Trophoblast cell (in vitro differentiated cells and primary cell): ENCODE measurements at regions not wholly inside any gene's neighbourhood (a gene's known extent, or its start where the extent isn't known, plus 50 kb on each side); places are given as distances from the start of the nearest gene placed in this dataset.

ENCODE experiments used
- DNase-seq, 2 donors: peaks; one replicate each; pipeline ENCODE4 v3.0.0-alpha.2; 2016
- H2AFZ ChIP-seq: 2 replicates; pipeline ENCODE4 v1.6.1; 2013; ENCODE audit warnings: low read length, moderate library complexity, mild to moderate bottlenecking; ENCODE audit not compliant: insufficient read depth, poor library complexity
- H2AK5ac ChIP-seq: 2 replicates; pipeline ENCODE4 v1.6.1; 2013; ENCODE audit warnings: mild to moderate bottlenecking, low read length
- H2BK120ac ChIP-seq: 2 replicates; pipeline ENCODE4 v1.6.1; 2013; ENCODE audit warnings: low read length, mild to moderate bottlenecking, moderate library complexity; ENCODE audit not compliant: insufficient read depth, poor library complexity
- H2BK12ac ChIP-seq: 2 replicates; pipeline ENCODE4 v1.6.1; 2013; ENCODE audit warnings: mild to moderate bottlenecking, low read length, moderate library complexity
- H2BK5ac ChIP-seq: 2 replicates; pipeline ENCODE4 v1.6.1; 2013; ENCODE audit warnings: low read length, low read depth, moderate library complexity, mild to moderate bottlenecking; ENCODE audit not compliant: poor library complexity
- H3K14ac ChIP-seq: 2 replicates; pipeline ENCODE4 v1.6.1; 2013; ENCODE audit warnings: mild to moderate bottlenecking, low read length
- H3K18ac ChIP-seq: 2 replicates; pipeline ENCODE4 v1.6.1; 2013; ENCODE audit warnings: mild to moderate bottlenecking, low read length
- H3K23ac ChIP-seq: 2 replicates; pipeline ENCODE4 v1.6.1; 2013; ENCODE audit warnings: low read length
- H3K27ac ChIP-seq: 2 replicates; pipeline ENCODE4 v1.5.1; 2013; ENCODE audit warnings: low read depth, mild to moderate bottlenecking, inconsistent platforms, low read length, moderate library complexity
- H3K27me3 ChIP-seq: 2 replicates; pipeline ENCODE4 v1.6.1; 2013; ENCODE audit warnings: inconsistent platforms, mild to moderate bottlenecking, low read length, moderate library complexity; ENCODE audit not compliant: insufficient read depth
- H3K36me3 ChIP-seq, 2 experiments: 1 replicate in 1 of 2; 2 replicates in 1 of 2; pipeline ENCODE4 v1.6.1; 2013; ENCODE audit warnings: low read length in 2 of 2, mild to moderate bottlenecking in 2 of 2, moderate library complexity in 1 of 2; ENCODE audit not compliant: insufficient read depth in 2 of 2, control insufficient read depth in 1 of 2
- H3K4ac ChIP-seq: 2 replicates; pipeline ENCODE4 v1.6.1; 2013; ENCODE audit warnings: low read depth, mild to moderate bottlenecking, low read length, moderate library complexity
- H3K4me1 ChIP-seq, 2 experiments: 1 replicate in 1 of 2; 2 replicates in 1 of 2; pipeline ENCODE4 v1.6.1; 2013; ENCODE audit warnings: low read length in 2 of 2, mild to moderate bottlenecking in 2 of 2, moderate library complexity in 1 of 2; ENCODE audit not compliant: insufficient read depth in 2 of 2, control insufficient read depth in 1 of 2
- H3K4me2 ChIP-seq: 2 replicates; pipeline ENCODE4 v1.6.1; 2013; ENCODE audit warnings: inconsistent platforms, mild to moderate bottlenecking, low read length, moderate library complexity
- H3K4me3 ChIP-seq: 2 replicates; pipeline ENCODE4 v1.5.1; 2013; ENCODE audit warnings: mild to moderate bottlenecking, low read depth, low read length, inconsistent platforms
- H3K79me1 ChIP-seq: one replicate; pipeline ENCODE4 v1.6.1; 2013; ENCODE audit warnings: low read length
- H3K79me2 ChIP-seq: 2 replicates; pipeline ENCODE4 v1.6.1; 2013; ENCODE audit warnings: low read length, mild to moderate bottlenecking; ENCODE audit not compliant: control insufficient read depth, insufficient read depth, poor library complexity
- H3K9ac ChIP-seq: 2 replicates; pipeline ENCODE4 v1.6.1; 2013; ENCODE audit warnings: mild to moderate bottlenecking, low read length
- H3K9me3 ChIP-seq: 2 replicates; pipeline ENCODE4 v1.6.1; 2013; ENCODE audit warnings: low read depth, mild to moderate bottlenecking, control low read depth, inconsistent platforms, low read length; ENCODE audit not compliant: insufficient read depth
- H4K12ac ChIP-seq: 2 replicates; pipeline ENCODE4 v1.6.1; 2013; ENCODE audit warnings: low read depth, mild to moderate bottlenecking, low read length, moderate library complexity
- H4K8ac ChIP-seq: 2 replicates; pipeline ENCODE4 v1.6.1; 2013; ENCODE audit warnings: low read depth, mild to moderate bottlenecking, low read length, moderate library complexity
- H4K91ac ChIP-seq: one replicate; pipeline ENCODE4 v1.6.1; 2013; ENCODE audit warnings: low read depth, mild to moderate bottlenecking, low read length, moderate library complexity
- WGBS: extraction: QIAGEN DNeasy Blood & Tissue Kit; methylation state at CpG from one replicate; pipeline ENCODE4 v1.1.7; 2013; ENCODE audit warnings: missing lambda C conversion rate; ENCODE audit not compliant: insufficient read length, insufficient coverage; ENCODE audit errors: extremely low coverage; 5-methylcytosine and 5-hydroxymethylcytosine counted together

GRCh38 chr18:45260125-45260524 is 355.2 kb upstream of the SLC14A2 start:
- Histone ChIP-seq H2BK5ac (no peak overlapping the region), H3K23ac (no peak overlapping the region), H3K9ac (no peak overlapping the region), H3K4me3 (no peak overlapping the region), H2AFZ (no peak overlapping the region), H3K27ac (no peak overlapping the region), H3K27me3 (no peaks in the 10 kb centered on the region), H3K36me3 (no peaks in the 10 kb centered on the region), H3K4ac (no peak overlapping the region), H2AK5ac (no peak overlapping the region), H3K14ac (no peak overlapping the region), H2BK12ac (no peak overlapping the region), H3K9me3 (no peaks in the 10 kb centered on the region), H4K8ac (no peak overlapping the region), H3K18ac (no peak overlapping the region), H4K91ac (no peak overlapping the region), H3K79me2 (no peaks in the 10 kb centered on the region), H3K79me1 (no peaks in the 10 kb centered on the region), H4K12ac (no peak overlapping the region), H2BK120ac (no peak overlapping the region), H3K4me2 (no peak overlapping the region), H3K4me1 (no peaks in the 10 kb centered on the region)
- no peak for DNase-seq
- WGBS, result no CpG with 5 or more reads among the region's 1 CpG

- no peak overlapping the region for H2BK5ac ChIP-seq
- H3K79me1 ChIP-seq, result no peaks in the 10 kb centered on the region
- H3K79me2 ChIP-seq, result no peaks in the 10 kb centered on the region
- H3K4ac ChIP-seq, result no peak overlapping the region
- no peak for DNase-seq
- H3K9ac ChIP-seq, result no peak overlapping the region
- no peaks in the 10 kb centered on the region for H3K9me3 ChIP-seq
- no peak overlapping the region for H3K14ac ChIP-seq
- no peak overlapping the region for H4K12ac ChIP-seq
- no peak overlapping the region for H2AFZ ChIP-seq
- no peak overlapping the region for H2BK120ac ChIP-seq
- H3K27me3 ChIP-seq, result no peaks in the 10 kb centered on the region
- no peak overlapping the region for H4K91ac ChIP-seq
- WGBS, result no CpG with 5 or more reads among the region's 3 CpGs
- H3K36me3 ChIP-seq, result no peaks in the 10 kb centered on the region
- H3K27ac ChIP-seq, result no peak overlapping the region
- H2BK12ac ChIP-seq, result no peak overlapping the region
- no peak overlapping the region for H3K4me3 ChIP-seq
- H2AK5ac ChIP-seq, result no peak overlapping the region
- H3K4me2 ChIP-seq, result no peak overlapping the region
- no peak overlapping the region for H3K18ac ChIP-seq
- H3K4me1 ChIP-seq, result peaks cover 0 to 4% of the 10 kb centered on the region in 2 experiments
- H3K23ac ChIP-seq, result no peak overlapping the region
- no peak overlapping the region for H4K8ac ChIP-seq
These were observed 349.3 kb upstream of the SLC14A2 start for GRCh38 chr18:45266023-45266422.

DNA sequence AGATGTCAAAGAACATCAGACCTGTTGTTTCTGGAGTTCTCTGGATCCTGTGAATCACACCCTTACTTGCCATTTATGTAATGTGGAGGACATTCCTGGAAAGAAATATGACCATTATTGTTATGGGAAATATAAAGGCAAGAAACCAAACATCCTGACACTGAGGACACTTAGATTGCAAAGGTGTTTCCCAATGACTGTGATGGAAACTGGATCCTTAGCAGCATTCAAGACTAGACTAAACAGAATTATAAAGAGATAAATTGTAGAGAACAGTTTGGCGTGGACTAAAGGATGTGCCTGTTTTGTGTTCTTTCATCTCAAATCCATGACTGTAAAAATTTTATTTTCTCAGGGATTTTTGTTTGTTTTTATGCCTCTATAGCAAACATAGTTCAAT is 347.7 kb upstream of the SLC14A2 start:
- WGBS, result no CpG with 5 or more reads among the region's 1 CpG
- Histone ChIP-seq H3K4me1 (peaks cover 0 to 4% of the 10 kb centered on the region in 2 experiments), H3K14ac (no peak overlapping the region), H3K79me1 (no peaks in the 10 kb centered on the region), H4K8ac (no peak overlapping the region), H2BK12ac (no peak overlapping the region), H3K9ac (no peak overlapping the region), H3K27ac (no peak overlapping the region), H3K23ac (no peak overlapping the region), H4K91ac (no peak overlapping the region), H3K27me3 (no peaks in the 10 kb centered on the region), H3K9me3 (no peaks in the 10 kb centered on the region), H3K79me2 (no peaks in the 10 kb centered on the region), H3K4ac (no peak overlapping the region), H2BK5ac (no peak overlapping the region), H3K4me3 (no peak overlapping the region), H2AFZ (no peak overlapping the region), H3K18ac (no peak overlapping the region), H2BK120ac (no peak overlapping the region), H3K4me2 (no peak overlapping the region), H3K36me3 (no peaks in the 10 kb centered on the region), H4K12ac (no peak overlapping the region), H2AK5ac (no peak overlapping the region)
- no peak for DNase-seq

DNA sequence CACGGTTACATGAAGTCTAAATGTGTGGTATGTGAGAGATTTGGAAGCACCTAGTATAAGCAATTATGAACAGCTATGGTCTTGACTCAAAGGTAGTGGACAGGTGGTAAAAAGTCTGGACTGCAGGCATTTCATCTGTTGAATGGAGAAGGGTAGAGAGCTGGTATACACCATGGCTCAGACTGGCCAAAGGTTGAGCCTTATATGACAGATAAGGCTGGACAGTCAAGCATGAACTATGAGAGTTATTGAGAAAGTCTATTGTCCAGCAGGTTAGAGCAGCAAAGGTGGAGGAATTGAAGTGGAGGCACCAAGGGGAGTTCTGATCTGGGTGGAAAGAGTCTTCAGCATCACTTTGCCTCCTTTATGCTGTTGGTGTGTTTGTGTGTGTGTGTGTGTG is 346.7 kb upstream of the SLC14A2 start:
- no peak overlapping the region for H4K12ac ChIP-seq
- no peak overlapping the region for H3K9ac ChIP-seq
- H3K79me2 ChIP-seq, result no peaks in the 10 kb centered on the region
- H3K14ac ChIP-seq, result no peak overlapping the region
- H3K36me3 ChIP-seq, result no peaks in the 10 kb centered on the region
- no peak overlapping the region for H3K4me2 ChIP-seq
- H2AFZ ChIP-seq, result no peak overlapping the region
- no peak overlapping the region for H3K18ac ChIP-seq
- WGBS, result no CpG with 5 or more reads among the region's 1 CpG
- no peak overlapping the region for H3K4ac ChIP-seq
- H4K91ac ChIP-seq, result no peak overlapping the region
- H3K79me1 ChIP-seq, result no peaks in the 10 kb centered on the region
- H3K27me3 ChIP-seq, result no peaks in the 10 kb centered on the region
- no peaks in the 10 kb centered on the region for H3K9me3 ChIP-seq
- H2BK5ac ChIP-seq, result no peak overlapping the region
- no peak overlapping the region for H2BK120ac ChIP-seq
- peak; percentile 24 to 68 for DNase-seq
- H3K4me3 ChIP-seq, result no peak overlapping the region
- H2BK12ac ChIP-seq, result no peak overlapping the region
- H3K27ac ChIP-seq, result no peak overlapping the region
- no peak overlapping the region for H2AK5ac ChIP-seq
- peaks cover 0 to 4% of the 10 kb centered on the region in 2 experiments for H3K4me1 ChIP-seq
- H4K8ac ChIP-seq, result no peak overlapping the region
- H3K23ac ChIP-seq, result no peak overlapping the region
